PC-9 (cell line): ENCODE measurements at regions not wholly inside any gene's neighbourhood (a gene's known extent, or its start where the extent isn't known, plus 50 kb on each side); places are given as distances from the start of the nearest gene placed in this dataset.

Experiments used
- EZH2 ChIP-seq: fragments of 200-600 bp; sonication (generic); IDR thresholded peaks from 2 replicates; pipeline ENCODE4 v1.8.0; 2017; ENCODE audit warnings: antibody characterized with exemption, low read depth
- TF ChIP-seq, protein P1 (sequence below): fragments of 200-600 bp; sonication (generic); conservative IDR thresholded peaks from 2 replicates; pipeline ENCODE4 v1.6.1; 2017; ENCODE audit warnings: mixed run types, antibody characterized with exemption, mild to moderate bottlenecking, moderate library complexity

DNA sequence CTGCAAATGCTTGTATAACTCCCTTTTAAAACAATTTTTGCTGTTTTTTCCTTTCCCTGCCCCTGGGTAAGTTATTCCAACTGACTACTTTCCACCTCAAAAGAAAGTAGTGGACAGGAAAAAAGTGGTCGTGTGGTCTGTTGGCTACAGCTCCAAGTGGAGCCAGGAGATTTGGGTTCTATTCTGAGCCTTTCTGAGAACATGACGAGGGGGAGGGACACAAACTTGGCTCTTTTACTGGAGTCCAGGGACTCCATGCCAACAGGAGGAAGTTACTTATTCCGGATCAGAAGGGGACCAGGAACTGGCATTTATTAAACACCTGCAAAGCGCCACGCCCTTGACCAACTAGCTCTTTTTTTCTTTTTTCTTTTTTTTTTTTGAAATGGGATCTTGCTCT is 79.0 kb upstream of the CAPZB start:
- TF ChIP-seq, protein P1, sequence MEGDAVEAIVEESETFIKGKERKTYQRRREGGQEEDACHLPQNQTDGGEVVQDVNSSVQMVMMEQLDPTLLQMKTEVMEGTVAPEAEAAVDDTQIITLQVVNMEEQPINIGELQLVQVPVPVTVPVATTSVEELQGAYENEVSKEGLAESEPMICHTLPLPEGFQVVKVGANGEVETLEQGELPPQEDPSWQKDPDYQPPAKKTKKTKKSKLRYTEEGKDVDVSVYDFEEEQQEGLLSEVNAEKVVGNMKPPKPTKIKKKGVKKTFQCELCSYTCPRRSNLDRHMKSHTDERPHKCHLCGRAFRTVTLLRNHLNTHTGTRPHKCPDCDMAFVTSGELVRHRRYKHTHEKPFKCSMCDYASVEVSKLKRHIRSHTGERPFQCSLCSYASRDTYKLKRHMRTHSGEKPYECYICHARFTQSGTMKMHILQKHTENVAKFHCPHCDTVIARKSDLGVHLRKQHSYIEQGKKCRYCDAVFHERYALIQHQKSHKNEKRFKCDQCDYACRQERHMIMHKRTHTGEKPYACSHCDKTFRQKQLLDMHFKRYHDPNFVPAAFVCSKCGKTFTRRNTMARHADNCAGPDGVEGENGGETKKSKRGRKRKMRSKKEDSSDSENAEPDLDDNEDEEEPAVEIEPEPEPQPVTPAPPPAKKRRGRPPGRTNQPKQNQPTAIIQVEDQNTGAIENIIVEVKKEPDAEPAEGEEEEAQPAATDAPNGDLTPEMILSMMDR: no peak
- TF ChIP-seq EZH2: no peak
